T1000 (cell line): ENCODE measurements at regions not wholly inside any gene's neighbourhood (a gene's known extent, or its start where the extent isn't known, plus 50 kb on each side); places are given as distances from the start of the nearest gene placed in this dataset.

Experiments
- DNase-seq: peaks from one replicate; lab custom pipeline; 2025; ENCODE audit warnings: mixed read lengths; lab: John Stamatoyannopoulos, UW

GRCh38 chr3:6504834-6505233, 356.1 kb upstream of the GRM7 start:
- no peak for DNase-seq

- DNase-seq = no peak
Observed at GRCh38 chr3:6508410-6508759, 352.5 kb upstream of the GRM7 start.

GRCh38 chr3:6509576-6509975, 351.3 kb upstream of the GRM7 start:
- DNase-seq = no peak

DNA sequence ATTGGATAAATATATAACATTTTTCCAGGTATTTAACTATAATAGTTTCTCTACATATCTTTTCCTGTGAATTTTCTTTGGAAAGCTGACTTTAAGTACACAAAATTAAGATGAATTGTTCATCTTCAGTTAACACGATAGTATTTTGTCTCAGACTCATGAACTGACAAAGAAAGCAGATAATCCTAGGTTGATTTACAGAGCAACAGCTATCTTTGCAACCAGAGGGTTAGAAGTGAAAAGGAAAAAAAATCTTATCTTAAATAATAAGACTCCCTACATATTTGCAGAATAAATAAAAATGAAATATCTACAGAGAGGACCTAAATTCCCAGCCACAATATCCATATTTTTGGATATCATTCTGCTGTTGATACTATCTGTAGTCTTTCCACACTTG, 350.2 kb upstream of the GRM7 start:
- no peak for DNase-seq

DNA sequence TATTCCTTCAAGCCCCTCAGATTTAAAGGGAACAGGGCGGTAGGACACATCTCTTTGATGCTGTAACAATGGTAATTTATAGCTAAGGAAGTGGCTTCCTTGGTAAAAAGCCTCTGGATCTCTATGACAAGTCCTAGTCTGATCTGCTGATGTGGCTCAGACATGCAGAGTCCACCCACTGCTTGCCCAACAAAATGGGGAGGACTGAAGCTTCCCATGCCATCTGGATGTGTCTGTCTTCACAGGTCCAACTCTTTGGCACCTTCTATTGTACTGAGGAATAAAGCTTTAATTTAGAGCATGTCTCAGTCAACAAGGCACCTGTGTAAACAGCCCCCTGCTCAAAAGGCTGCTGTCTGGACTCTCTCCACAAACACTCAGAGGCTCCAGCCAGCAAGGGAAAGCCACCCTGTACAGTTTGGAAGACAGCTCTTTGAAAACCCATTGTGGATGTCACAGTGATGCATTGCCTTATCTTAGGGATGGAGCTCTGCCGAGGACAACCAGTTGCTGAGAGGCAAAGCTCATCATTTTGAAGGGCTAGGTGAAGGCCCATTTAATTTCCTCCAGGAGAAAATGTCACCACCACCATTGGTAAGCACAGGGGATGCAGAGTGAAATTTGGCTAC, 348.6 kb upstream of the GRM7 start:
- no peak for DNase-seq

GRCh38 chr3:6516143-6516542, 344.8 kb upstream of the GRM7 start:
- no peak for DNase-seq

DNA sequence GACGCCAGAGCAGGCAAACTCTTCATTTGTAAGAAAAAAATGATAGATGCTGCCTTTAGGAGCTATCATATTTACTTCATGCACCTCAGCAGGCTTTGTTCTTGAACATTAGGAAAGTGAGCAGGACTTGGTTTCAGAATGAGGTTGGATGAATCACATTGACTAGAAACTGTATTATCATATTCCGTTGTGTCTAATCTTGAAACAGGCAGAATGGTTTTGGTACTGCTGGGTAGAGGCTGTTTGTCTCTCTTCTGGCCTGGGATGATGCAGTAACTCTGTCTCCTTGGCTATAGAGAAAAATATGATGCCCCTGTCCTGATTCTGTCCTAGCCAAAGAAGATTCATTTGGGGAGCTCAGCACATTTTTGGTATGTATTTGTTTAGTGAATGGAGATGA, 344.2 kb upstream of the GRM7 start:
- DNase-seq = no peak

GRCh38 chr3:6518709-6519345, 342.1 kb upstream of the GRM7 start:
- DNase-seq = no peak

- DNase-seq = no peak
Observed at GRCh38 chr3:6521369-6522113, 339.4 kb upstream of the GRM7 start.

GRCh38 chr3:6522191-6522590, 338.7 kb upstream of the GRM7 start:
- DNase-seq = no peak

GRCh38 chr3:6523043-6523442, 337.9 kb upstream of the GRM7 start:
- no peak for DNase-seq

DNA sequence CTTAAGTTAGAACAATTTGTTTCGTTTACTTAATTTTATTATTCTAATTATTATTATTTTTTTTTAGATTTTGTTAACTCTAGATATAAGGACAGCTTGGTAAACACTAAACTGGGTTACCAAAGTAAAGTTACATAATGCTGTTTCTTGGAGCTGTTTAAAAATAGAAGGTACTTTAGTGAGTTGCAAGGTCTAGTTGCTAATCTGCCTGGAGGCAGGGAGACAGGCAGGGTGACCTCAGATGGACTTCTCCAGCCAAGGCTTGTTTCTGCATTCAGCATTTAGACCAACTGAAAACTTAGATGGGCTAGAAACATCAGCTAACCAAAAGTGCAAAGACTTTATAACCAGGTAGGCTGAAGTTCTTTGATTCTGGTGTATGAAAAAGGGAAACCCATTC, 336.4 kb upstream of the GRM7 start:
- DNase-seq = no peak

GRCh38 chr3:6526321-6526720, 334.6 kb upstream of the GRM7 start:
- no peak for DNase-seq

GRCh38 chr3:6526861-6527260, 334.1 kb upstream of the GRM7 start:
- no peak for DNase-seq

DNA sequence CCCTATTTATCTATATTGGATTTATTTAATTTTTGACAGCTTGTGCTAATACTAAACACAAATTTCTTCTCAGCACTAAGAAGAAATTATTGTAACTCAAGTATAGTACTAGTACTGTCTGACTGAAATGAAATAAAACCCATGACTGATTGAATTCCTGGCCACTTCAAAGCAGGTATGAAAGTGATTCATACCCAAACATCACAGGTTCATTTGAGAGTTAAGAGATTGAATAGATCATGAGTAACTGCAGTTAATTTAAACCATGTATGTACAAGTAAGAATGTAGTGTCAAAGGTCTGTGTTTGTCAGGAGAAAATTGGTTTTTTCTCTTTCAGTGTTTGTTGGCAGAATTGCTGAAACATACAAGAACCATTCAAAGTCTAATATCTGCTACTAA, 332.0 kb upstream of the GRM7 start:
- no peak for DNase-seq

DNA sequence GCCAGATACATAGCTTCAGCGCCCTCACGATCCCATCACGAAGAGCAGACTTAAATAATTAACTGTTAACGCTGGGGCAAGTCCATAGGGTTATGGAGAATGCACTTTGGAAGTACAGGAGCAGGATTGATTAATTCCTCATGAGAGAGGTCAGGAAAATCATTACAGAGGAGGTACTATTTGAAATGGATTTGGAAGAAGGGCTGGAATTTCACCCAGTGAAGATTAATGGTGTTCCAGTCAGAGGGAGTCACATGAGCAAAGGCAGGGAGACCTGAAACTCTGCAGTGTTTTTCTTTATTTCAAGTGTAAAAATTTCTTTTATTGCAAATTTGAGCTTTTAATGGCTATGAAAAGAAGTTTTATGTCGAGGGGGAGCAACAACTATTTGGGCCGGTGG, 329.8 kb upstream of the GRM7 start:
- DNase-seq = no peak

- DNase-seq = no peak
Observed at GRCh38 chr3:6532101-6532500, 328.8 kb upstream of the GRM7 start.

GRCh38 chr3:6540981-6541380, 319.9 kb upstream of the GRM7 start:
- DNase-seq = no peak

DNA sequence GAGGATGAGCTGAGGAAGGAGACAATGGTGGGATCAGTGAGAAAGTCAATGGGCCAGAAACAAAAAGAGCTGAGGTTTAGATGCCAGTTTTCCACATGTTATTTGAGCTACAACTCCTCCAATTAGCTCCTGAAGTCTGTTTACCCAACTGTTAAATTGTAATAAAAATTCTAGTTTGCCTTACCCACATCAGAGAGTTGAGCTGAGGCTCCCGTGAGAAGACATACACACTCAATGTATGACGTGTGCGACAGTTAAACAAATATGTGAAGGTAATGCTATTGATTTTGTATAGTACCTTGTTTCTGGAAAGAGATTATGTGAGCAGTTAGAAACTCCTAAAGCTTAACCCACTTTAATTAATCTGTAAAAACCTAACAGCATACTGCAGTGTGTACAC, 318.1 kb upstream of the GRM7 start:
- no peak for DNase-seq

DNA sequence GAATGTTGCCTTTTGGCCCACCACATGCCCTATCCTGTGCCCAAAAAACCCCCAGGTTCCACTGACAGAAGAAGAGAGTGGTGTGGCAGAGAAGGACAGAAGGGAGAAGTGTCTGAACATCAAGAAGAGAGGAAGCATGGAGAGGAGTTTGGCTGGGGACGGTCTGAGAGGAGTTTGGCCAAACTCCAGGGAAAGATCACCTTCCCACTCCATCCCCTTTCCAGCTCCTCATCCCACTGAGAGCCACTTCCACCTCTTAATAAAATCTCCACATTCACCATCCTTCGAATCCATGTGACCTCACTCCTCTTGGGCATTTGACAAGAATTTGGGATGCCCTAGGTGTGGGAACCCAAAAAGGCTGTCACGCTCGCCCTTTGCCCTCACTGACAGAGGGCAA, 311.6 kb upstream of the GRM7 start:
- DNase-seq = no peak

DNA sequence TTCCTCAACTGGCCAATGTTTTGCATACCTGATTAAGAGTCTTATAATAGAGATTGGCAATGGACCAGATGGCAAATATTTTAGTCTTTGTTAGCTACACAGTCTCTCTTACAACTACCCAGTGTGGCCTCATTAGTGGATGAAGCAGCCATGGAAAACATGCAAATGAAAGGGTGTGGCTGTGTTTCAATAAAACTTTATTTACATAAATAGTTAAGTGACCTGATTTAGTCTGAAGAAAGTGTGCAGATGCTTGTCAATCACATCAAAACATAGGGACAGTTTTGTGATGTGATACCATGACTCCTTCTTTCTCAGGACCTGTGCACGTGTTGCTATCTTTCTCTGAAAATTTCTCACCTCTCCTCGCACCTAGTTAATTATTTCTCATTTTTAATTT, 309.8 kb upstream of the GRM7 start:
- DNase-seq = no peak

DNA sequence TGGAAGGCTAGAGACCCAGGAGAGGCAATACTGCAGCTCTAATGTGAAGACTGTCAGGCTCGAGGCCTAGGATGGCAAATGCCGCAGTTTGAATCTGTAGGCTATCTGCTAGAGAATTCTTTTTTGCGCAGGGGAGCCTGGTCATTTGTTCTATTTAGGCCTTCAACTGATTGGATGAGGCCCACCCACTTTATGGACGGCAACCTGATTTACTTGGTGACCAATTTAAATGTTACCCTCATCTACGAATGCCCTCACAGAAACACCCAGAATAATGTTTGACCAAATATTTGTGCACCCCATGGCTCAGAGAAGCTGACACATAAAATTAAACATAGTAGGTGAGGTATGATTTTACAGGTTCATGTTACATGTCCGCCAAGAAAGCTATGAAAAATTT, 300.7 kb upstream of the GRM7 start:
- no peak for DNase-seq

- no peak for DNase-seq
Observed at GRCh38 chr3:6567241-6567640, 293.7 kb upstream of the GRM7 start.
